ENCODE measurements at regions not wholly inside any gene's neighbourhood (a gene's known extent, or its start where the extent isn't known, plus 50 kb on each side); places are given as distances from the start of the nearest gene placed in this dataset.

DNA sequence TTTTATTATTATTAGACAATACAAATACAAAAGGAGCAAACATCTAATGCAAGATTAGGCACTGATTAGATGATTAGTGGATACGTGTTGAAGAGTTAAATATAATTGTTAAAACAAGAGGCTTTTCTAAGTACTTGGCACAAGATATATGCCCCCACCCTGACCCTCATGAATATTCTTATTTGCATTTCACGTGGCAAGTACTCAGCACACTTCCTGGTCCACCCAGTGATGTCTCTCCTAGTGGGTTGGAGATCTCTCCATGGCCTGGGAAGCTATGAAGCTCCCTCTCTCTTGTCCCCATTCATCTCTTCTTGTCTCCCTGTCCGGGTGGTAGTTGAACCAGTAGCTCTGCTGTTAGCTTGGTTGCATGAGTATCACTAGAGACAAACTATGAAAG is 375.3 kb downstream of the ADRA2A start:
- ChIA-PET CTCF (no interaction called here), POLR2A (no interaction called here)
- Histone ChIP-seq H3K36me3 (ENCODE audit: control insufficient read depth, insufficient read depth, low read length) (no peaks in the 10 kb centered on the region), H3K4me3 (ENCODE audit: low read depth, low read length) (no peak overlapping the region), H3K27me3 (ENCODE audit: control insufficient read depth, insufficient read depth, low read length) (no peaks in the 10 kb centered on the region)
- TF ChIP-seq CTCF (IDR thresholded peaks at IDR 0.05; ENCODE audit: insufficient read depth, low read depth, low read length), result no peak
- DNase-seq (ENCODE audit: low read depth), result no peak

- Histone ChIP-seq H3K27me3 (ENCODE audit: control insufficient read depth, insufficient read depth, low read length) (no peaks in the 10 kb centered on the region), H3K4me3 (ENCODE audit: low read depth, low read length) (no peak overlapping the region), H3K36me3 (ENCODE audit: control insufficient read depth, insufficient read depth, low read length) (no peaks in the 10 kb centered on the region)
- TF ChIP-seq CTCF (IDR thresholded peaks at IDR 0.05; ENCODE audit: insufficient read depth, low read depth, low read length), result no peak
- POLR2A ChIA-PET, result interaction anchor here (0.6 kb wide), 1 partner anchor 690 kb away, joined by 4 read pairs; no protein-coding TSS in a partner anchor
- DNase-seq (ENCODE audit: low read depth), result no peak
- CTCF ChIA-PET, result no interaction called here
Observed at GRCh38 chr10:111455776-111456426, 379.1 kb downstream of the ADRA2A start.

DNA sequence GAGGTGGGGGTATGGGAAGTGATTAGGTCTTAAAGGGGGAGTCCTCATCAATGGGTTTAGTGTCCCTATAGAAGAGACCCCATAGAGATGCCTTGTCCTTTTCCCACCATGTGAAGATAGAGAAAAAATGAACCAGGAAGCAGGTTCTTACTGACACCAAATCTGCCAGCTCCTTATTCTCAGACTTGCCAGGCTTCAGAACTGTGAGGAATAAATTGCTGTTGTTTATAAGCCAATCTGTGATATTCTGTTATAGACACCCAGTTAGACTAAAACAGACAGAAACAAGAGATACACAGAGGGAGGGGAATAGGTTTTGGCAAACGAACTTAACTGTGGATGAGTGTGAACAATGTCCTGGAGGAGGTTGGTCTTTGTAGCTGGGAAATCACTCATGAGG is 381.4 kb downstream of the ADRA2A start:
- Histone ChIP-seq H3K27me3 (ENCODE audit: control insufficient read depth, insufficient read depth, low read length) (no peaks in the 10 kb centered on the region), H3K36me3 (ENCODE audit: control insufficient read depth, insufficient read depth, low read length) (no peaks in the 10 kb centered on the region), H3K4me3 (ENCODE audit: low read depth, low read length) (no peak overlapping the region)
- POLR2A ChIA-PET, result no interaction called here
- TF ChIP-seq CTCF (IDR thresholded peaks at IDR 0.05; ENCODE audit: insufficient read depth, low read depth, low read length), result no peak
- CTCF ChIA-PET, result no interaction called here
- no peak for DNase-seq (ENCODE audit: low read depth)

GRCh38 chr10:111459967-111460366 is 383.1 kb downstream of the ADRA2A start:
- POLR2A ChIA-PET, result no interaction called here

DNA sequence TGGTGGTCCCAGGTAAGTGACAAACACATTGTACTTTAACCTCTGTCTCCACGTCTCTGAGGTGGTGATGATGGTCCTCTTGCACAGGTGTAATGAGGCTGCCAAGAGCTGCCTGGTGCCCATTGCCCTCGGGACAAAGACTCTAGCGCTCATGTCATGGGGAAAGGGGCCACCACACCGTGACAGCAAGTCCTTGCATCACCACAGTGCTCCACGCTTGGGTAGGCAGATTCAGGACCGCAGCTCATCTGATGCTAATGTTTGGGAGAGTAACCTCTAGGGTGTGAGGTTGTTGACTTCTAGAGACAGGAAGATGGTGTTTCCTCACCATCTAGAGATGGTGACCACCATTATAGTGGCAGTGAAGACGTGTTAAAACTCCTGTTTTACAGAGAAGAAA is 395.6 kb downstream of the ADRA2A start:
- no peaks in the 10 kb centered on the region for H3K27me3 ChIP-seq (ENCODE audit: control insufficient read depth, insufficient read depth, low read length)
- no peak for DNase-seq (ENCODE audit: low read depth)
- no peak for TF ChIP-seq CTCF (IDR thresholded peaks at IDR 0.05; ENCODE audit: insufficient read depth, low read depth, low read length)
- POLR2A ChIA-PET, result no interaction called here
- no peak overlapping the region for H3K4me3 ChIP-seq (ENCODE audit: low read depth, low read length)
- no peaks in the 10 kb centered on the region for H3K36me3 ChIP-seq (ENCODE audit: control insufficient read depth, insufficient read depth, low read length)
- CTCF ChIA-PET, result no interaction called here

More at GRCh38 chr10:111459967-111460366, 383.1 kb downstream of the ADRA2A start:
- CTCF ChIA-PET, result no interaction called here
- no peaks in the 10 kb centered on the region for H3K36me3 ChIP-seq (ENCODE audit: control insufficient read depth, insufficient read depth, low read length)
- no peaks in the 10 kb centered on the region for H3K27me3 ChIP-seq (ENCODE audit: control insufficient read depth, insufficient read depth, low read length)
- TF ChIP-seq CTCF (IDR thresholded peaks at IDR 0.05; ENCODE audit: insufficient read depth, low read depth, low read length), result no peak
- H3K4me3 ChIP-seq (ENCODE audit: low read depth, low read length), result no peak overlapping the region
- DNase-seq (ENCODE audit: low read depth), result no peak

Measured in BJ (cell line).